Sciatic nerve (tissue), 2 donors: ENCODE measurements at regions not wholly inside any gene's neighbourhood (a gene's known extent, or its start where the extent isn't known, plus 50 kb on each side); places are given as distances from the start of the nearest gene placed in this dataset.
"Not testable (repeated sequence)": the region's sequence is repeated elsewhere in the genome, so short reads cannot be mapped to it uniquely, and the experiment has no call there.

ENCODE experiments used
- ATAC-seq: fragments of 200-7000 bp; cut with Tn5 transposase; one replicate; pipeline ENCODE4 v1.9.1; 2020; ENCODE audit warnings: mild to moderate bottlenecking, moderate library complexity
- DNase-seq: peaks from one replicate; pipeline ENCODE4 v3.0.0-alpha.2; 2020; ENCODE audit warnings: low spot score
- intact Hi-C: fragments of 100-400 bp; cut with DNase I; formaldehyde crosslinking; loops from one replicate; pipeline ENCODE4 v1.14.2; 2022
- donor health status: DM: no; HTN: no; CAD: no.
- donor health status: DM: no; HTN: no; CAD: no.

DNA sequence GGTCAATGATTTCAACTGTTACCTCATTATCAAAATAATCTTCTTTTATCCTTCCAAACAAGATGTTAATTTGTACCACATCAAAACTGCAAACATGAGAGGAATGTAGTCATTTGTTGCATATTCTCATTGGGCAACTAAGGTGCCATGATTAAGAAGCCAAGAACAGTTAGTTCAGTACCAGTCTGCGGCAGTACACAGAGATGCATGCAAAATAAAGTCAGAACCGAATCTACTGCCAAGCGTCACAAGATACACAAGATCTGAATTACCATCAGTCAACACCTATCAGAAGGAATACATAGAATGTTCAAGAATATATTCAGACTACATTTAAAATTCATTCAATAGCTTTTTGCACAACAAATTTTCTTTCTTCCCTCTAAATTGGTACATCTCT lies 127.6 kb upstream of the SPATA12 start:
- no peak for DNase-seq
- ATAC-seq = no peak
- intact Hi-C loops = no loop called here

DNA sequence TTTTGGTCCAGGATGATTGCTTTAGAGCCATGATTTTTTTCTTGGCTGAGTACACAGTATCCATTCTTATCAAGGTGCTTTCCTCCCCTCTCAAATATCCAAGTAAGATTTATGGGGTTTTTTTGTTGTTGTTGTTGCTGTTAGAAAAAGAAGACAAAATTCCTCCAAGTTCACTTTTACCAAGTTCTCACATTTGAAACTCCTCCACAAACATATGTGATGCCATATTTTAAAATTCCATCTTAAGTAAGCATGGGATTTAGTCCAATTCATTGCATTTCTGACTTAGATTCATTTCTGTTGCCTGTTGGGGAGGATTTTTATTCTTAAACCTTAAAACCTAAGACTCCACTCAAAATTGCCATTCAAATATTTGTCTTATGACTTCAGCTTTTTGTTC lies 128.6 kb upstream of the SPATA12 start:
- no peak for DNase-seq
- intact Hi-C loops = no loop called here
- ATAC-seq = no peak

DNA sequence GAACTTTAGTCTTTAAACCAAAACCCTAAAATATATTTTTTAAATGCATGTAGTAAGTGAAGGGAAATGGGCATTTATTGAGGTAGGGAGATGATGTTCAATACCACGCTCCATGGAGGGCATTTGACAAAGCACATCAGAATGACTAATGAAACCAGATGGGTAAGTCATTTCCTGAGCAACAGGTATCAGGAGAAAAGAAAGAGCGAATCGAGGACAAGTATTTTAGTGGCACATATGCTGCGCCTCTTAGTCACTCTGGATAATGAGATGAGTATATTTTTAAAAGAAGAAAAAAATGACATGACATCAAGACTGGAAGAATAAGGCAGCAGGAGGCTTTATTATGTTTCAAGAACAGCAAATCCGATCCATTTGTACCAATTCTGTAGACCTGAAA lies 129.0 kb upstream of the ARHGEF3 start:
- intact Hi-C loops = no loop called here
- DNase-seq = no peak
- ATAC-seq = no peak

DNA sequence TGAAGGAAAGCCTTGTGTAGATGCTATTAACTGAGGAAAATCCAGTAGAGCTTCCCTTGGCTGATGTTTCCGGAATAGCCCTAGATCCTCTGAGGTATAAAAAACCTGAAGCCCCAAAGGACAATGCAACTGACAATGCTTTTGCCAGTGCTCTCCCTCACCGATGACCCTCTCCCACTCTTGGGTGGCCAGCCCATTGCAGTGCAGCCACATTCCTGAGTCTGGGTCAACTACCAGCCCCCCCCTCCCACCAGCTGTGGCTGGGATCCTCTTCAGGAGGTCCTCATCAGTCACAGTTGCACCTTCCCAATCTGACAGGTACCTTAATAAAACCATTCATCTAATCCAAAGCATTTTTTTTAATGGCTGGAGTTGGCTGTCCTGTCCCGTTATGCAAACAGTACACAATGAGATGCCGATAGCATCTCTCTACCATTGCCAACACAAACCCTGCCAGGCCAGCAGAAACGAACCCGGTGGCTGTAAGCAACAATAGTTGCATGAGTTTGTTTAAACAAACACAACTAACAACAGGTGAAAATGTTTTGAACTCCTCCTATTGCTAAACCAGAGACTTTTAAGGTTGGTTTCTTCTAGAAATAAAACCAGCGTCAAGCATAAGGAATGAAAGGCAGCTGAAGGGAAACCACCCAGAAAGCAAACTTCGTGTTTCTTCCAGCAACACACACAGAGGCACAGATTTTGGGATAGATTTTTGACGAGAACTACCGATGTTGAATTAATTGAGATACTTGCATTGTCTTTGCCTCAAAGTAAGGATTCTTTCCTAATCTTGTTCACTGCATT lies 128.3 kb upstream of the ARHGEF3 start:
- ATAC-seq = no peak
- no peak for DNase-seq
- intact Hi-C loops = no loop called here

DNA sequence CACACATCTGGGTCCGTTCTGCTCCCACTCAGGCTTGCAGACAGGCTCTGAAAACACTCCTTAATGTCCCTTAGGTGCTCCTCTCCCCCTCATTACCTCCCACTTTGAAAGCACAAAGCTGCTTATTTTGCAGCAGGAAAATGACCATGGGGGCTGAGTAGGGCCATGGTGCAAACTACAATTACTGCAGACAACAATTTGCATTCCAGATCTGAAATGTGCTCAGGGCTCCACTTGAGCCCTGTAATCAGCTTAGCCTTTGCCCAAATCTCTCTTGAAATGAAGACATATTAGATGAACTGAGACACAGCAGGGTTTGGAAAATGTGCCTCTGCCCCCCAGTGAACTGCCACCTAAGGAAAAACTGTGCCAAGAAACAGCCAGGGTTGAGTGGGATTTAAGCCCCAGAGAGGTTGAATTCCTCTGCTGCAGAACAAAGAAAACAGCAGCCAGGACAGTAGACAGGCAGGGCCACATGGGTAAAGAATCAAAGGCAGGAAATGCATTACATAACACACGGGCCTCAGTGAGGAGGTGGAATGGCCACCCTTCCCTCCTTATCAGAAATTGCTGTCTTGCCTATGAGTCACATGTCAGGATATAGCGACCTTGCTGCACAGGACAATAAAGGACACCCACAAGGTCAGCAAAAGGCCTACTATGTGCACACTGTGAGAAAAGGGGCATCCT lies 126.8 kb upstream of the ARHGEF3 start:
- ATAC-seq = peak; percentile 34
- intact Hi-C loops = no loop called here
- no peak for DNase-seq

DNA sequence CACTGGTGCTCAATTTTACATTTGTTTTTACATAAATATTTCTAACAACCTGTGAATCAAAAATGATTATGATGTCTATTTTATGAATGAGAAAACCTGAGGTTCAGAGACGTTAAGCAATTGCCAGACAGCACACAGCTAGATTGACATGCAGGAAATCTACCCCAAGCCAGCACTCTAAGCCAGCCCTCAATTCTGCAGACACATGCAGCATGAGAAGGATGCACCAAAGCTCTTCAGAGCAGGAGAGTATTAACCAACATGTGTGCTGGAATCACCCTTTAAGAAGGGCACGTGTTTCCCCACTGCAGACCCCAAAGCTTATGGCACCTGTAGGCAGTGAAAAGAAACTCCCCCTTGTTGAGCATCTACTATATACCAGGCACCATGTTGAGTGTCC lies 126.1 kb upstream of the ARHGEF3 start:
- ATAC-seq (no peak), DNase-seq (no peak)
- intact Hi-C loops = no loop called here

DNA sequence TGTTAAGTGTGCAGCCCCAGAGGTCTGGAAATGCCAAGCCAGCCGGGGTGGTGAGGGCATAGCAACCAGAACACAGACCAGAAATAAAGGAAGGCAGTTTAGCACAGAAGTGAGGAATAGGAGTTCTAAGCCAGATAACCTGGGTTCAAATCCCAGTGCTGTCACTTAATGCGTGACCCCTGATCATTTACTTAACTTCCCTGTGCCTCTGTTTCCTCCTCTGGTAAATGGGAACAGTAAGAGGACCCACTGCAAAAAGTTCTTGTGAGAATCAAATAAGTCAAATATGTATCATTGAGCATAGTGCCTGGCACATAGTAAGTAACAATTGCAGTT lies 125.2 kb upstream of the ARHGEF3 start:
- intact Hi-C loops = no loop called here
- ATAC-seq = no peak
- DNase-seq = no peak

DNA sequence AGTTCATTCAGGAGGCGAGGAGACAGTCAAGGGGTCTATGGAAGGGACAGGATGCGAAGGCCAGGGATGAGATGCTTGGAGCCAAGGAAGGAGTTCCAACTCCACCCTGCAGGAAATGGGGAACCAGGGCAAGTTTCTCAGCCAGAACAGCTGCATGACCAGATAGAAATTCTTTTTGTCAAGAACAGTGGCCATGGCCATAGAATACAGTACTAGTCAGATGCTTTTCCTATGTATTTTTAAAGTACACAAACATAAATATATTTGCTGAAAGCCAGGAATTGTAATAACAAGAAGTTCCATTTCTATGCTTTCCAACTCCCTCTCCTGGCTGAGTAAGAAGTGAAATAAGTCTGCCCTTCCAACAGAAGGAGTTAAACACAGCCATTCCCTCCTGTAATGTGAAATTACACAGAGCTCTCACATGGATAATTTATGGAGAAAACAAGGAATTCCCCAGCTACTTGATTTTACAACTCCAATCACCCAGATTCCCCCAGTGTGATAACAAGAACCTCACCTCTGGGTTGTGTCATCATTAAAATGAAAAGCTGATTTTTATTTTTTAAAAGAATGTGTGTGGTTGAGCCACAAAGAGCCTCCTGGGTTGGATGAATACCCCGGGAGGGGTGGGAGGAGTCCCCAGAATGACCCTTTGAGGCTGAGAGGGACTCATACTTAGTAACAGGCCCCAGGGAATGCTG lies 124.6 kb upstream of the ARHGEF3 start:
- no peak for DNase-seq
- no peak for ATAC-seq
- intact Hi-C loops = no loop called here

DNA sequence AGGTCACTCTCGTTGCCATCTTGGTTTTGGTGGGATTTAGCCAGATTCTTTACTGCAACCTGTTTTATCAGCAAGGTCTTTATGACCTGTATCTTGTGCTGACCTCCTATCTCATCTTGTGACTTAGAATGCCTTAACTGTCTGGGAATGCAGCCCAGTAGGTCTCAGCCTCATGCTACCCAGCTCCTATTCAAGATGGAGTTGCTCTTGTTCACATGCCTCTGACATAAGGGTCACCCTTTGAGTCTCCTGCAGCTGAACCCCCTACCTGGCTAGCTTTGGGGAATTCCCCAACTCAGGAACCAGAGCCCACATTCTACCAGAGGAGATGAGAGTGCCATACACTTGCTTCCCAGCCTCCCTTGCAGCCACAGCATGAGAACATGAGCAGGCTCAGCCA lies 123.0 kb upstream of the ARHGEF3 start:
- ATAC-seq, DNase-seq, intact Hi-C loops: not testable (repeated sequence)

DNA sequence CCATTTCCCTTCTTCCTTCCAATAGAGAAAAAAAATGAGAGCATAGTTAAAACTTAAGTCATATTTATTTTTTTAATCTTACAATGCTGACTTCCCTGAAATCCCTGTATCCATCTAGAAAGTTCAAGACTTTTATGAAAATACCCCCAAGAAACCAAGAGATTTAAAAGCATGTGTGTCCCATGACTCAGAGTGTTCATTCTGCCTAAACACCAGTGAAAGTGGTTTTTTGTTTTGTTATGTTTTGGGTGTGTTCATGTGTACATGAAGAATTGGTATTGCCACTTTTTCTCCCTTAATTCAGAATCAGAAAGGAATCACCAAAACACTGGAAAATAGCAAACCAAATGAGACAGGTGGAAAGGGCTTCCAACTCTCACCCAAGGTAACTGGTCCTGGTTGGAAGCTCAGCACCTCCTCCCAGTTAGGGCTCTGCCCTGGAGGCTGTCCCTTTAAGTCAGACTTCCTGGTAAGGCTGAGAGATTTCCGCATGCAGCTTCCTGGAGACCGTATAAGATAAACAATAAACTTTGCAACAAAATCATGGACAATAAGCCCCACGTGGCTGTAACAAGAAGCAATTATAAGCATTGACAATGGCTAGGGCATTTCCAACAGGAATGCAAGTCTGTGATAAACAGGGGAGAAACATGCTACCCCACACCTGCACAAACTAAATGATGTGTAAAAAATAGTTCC lies 121.9 kb upstream of the ARHGEF3 start:
- ATAC-seq = peak; percentile 60
- intact Hi-C loops = no loop called here
- no peak for DNase-seq

DNA sequence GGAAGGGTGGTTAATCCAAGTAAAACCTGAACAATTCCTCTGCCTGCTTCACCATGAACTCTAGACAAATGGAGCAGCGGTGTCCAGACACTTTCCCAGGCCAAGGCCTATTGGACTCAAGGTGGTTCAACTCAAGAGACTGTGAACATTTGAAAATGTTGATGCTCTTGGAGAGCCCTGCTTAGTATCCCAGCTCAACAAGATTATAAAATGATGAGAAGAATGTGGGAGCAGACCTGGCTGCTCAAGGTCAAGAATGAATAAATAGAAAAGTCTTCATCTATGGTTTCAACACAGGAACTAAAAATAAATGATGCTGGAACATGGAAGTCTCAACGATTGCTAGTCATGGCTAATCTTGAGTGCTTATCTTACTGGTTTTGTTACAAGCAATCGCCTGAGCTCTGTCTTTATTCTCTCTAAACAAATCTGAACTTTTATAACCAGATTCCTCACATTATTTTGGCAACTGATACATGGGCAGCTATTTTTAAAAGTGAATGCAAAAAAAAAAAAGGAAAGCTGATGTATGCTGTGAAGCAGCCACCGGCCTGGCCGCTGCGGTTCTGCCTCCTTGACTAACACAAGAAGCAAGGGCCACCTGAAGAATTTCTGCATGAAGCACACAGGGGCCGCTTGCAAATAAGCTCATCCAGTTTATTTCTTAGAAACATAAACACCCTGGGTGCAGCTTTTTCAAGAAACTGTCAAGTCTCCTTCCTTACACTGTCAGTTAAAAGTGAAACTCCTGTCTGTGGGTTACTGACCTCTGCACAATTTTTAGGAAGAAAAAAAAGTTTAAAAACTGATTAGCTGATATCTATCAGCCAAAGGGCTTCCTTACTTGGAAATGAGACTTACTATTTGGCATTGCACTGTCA lies 120.1 kb upstream of the ARHGEF3 start:
- ATAC-seq (no peak), DNase-seq (no peak)
- intact Hi-C loops = no loop called here

DNA sequence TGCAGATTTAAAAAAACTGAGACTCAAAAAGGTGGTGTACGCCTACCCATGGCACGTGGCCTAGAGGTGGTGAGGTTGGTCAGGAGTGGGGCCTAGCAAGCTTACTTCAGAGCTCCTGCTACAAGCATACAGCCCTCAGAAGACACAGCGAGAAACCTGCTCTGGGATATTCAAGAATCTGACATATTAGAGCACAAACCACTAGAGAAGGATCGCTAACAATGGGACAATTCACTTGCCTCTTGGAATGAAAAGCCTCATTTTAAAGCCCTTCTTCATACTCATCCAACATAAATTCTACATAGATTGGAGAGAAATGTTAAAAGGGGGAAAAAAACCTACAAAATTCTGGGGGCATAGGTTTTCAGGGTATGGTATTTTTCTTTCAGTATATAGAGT lies 118.0 kb upstream of the ARHGEF3 start:
- intact Hi-C loops = no loop called here
- ATAC-seq = no peak
- DNase-seq = no peak

DNA sequence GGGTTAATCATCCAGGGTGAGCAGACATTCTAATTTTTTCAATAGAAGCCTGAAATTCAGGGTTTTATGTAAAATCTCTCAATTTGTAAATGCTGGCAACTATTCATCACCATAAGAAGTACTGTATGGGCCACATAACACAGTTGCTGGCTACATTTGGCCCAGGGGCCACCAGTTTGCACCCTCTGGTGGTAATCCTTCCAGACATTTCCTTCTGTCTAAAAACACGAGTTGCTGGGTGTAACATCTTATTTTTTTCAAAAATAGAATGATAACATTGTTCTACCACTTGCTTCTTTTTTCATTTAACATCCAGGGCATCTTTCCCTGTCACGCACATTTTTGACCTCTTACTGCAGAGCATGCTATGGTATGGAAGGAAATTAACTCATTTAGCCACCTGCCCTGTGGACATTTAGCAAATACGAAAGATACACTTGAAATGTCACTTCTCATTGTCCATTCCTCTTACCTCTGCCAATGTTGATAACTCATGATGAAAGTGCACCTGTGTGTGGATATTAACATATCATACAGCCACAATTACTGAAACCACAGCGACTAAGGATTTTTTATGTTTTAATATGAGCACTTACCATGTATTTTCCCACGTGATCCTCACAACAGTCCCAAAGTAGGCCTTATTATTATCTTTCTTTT lies 117.5 kb upstream of the ARHGEF3 start:
- ATAC-seq (no peak), DNase-seq (no peak)
- intact Hi-C loops = no loop called here

DNA sequence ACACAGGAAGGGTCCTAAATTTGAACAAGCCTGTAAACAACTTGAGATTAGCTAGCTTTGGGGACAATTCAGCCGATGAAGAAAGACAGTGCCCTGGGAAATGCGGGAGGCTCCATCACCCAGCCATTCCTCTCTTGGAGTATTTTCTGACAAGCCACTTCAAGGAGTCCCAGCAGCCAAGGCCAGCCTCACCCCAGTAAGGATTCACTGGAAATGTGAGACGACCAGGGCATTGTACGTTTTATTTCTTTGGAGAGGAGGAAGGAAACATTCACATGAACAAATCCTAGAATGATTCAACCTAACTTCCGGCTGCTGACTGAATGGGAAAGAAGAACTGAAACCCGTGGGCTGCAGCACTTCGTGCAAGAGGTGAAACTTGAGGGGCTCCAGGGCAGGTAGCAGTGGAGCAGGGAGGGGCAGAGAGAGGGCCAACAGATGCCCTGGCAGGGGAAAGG lies 116.4 kb upstream of the ARHGEF3 start:
- ATAC-seq = no peak
- no peak for DNase-seq
- intact Hi-C loops = no loop called here

DNA sequence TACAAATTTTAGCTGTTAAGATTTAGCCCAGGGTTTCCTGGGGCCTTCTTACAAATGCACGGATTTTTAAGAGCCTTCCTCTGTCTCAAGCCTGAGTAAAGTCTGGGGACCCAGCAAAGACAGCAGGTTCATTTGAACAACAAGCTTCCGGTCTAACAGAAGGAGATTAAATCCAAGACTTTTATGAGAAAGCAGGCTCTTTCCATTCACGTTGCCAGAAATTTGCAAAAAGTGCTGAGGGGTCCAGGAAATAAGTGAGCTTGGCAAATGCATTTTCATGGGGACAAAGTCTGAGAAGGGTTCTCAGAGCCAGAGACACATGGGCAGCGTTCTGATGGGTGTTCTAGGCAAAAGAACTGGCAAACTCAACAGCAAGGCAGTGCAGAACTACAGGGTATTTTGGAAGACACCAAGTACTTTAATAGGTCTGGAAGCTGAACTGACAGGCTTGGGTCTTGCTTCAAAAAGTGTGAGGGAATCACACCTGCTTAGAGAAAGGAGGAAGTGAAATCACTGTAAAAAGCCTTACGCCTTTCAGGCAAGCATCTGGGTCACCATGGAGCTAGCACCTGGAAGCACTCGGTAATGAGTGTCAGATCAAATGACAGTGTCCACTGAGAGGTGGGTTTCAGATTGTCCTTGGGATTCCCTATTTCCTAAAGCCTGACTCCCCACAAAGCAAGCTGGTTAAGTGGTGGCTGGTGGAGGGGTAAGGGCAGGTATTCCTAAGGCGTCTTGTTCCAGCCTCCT lies 115.8 kb upstream of the ARHGEF3 start:
- DNase-seq (no peak), ATAC-seq (no peak)
- intact Hi-C loops = no loop called here

DNA sequence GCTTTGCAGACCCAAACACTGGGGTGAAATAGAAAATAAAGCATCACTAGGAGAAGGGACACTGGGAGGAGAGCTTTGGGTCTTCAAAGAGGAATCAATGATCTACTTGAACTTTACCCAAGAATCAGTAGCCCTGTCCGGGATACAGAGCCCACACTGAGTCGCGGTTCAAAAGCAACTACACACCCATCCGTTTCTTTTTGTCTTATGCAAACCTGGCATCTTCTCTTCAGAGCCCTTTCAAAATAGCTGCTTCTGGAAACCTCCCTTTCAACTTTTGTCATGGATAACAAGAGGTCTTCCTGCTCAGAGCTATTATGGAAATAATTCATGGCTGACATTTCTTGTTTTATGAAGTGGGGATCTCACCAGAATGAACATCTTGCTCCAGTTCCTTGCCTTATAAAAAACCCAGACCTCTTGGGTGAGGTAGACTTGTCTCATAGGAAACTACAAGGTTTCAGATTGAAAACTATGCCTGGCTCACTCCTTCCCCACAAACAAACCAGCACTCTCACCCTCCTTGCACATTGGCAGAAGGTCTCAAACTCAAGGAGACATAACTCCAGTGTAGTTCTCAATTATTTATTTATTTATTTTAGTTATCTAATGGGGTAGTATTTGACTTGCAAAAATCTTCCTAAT lies 115.1 kb upstream of the ARHGEF3 start:
- ATAC-seq = no peak
- no peak for DNase-seq
- intact Hi-C loops = no loop called here

DNA sequence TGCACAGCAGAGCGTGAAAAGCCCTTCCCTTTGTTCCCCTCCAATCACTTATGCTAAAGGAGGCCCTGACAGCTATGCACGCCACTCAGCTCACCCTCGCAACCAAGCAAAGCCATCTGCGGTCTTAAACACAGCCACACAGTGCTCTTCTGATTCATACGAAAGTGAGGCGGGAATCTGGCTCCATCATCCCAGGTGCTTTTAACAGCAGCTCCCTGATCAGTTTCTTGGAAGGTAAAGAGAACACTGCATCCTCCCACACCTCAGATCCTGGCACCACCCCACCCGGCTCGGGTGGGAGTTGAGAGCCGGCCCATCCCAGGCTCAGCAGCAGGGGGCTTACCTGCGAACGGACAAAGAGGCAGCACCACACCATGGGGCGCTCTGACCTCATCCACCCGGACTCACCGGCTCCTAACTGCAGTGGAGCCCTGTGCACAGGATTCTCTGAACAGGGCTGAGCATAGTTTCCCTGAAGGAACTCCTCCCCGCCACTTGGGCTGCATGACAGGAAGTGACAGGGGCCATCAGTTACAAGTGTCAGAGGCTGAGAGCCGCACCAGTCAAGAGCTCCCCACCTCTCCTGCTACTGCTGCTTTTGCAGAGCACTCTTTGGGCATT lies 114.3 kb upstream of the ARHGEF3 start:
- intact Hi-C loops = no loop called here
- no peak for DNase-seq
- peak; percentile 53 for ATAC-seq
